NCI-H226 (cell line): ENCODE measurements at regions not wholly inside any gene's neighbourhood (a gene's known extent, or its start where the extent isn't known, plus 50 kb on each side); places are given as distances from the start of the nearest gene placed in this dataset.
"Not testable (repeated sequence)": the region's sequence is repeated elsewhere in the genome, so short reads cannot be mapped to it uniquely, and the experiment has no call there.

Experiments
- DNase-seq: peaks from one replicate; pipeline ENCODE4 v3.0.0-alpha.2; 2015

- DNase-seq = no peak
Measured at GRCh38 chr12:94856324-94856723, 147.2 kb downstream of the NDUFA12 start.

GRCh38 chr12:94855853-94856252 is 147.6 kb downstream of the NDUFA12 start:
- DNase-seq = no peak

GRCh38 chr12:94851396-94852028 is 152.0 kb downstream of the NDUFA12 start:
- no peak for DNase-seq

- DNase-seq = no peak
Measured at GRCh38 chr12:94849411-94849976, 154.0 kb downstream of the NDUFA12 start.

- DNase-seq = no peak
Measured at GRCh38 chr12:94848966-94849365, 154.5 kb downstream of the NDUFA12 start.

GRCh38 chr12:94845110-94845509 is 158.4 kb downstream of the NDUFA12 start:
- DNase-seq = no peak

- no peak for DNase-seq
Measured at GRCh38 chr12:94844452-94844851, 159.0 kb downstream of the NDUFA12 start.

GRCh38 chr12:94841904-94842610 is 161.4 kb downstream of the NDUFA12 start:
- DNase-seq = no peak

- DNase-seq = no peak
Measured at GRCh38 chr12:94841177-94841576, 162.3 kb downstream of the NDUFA12 start.

GRCh38 chr12:94839347-94839746 is 164.2 kb downstream of the NDUFA12 start:
- no peak for DNase-seq

- not testable (repeated sequence) for DNase-seq
Measured at GRCh38 chr12:94836952-94837670, 166.4 kb downstream of the NDUFA12 start.

GRCh38 chr12:94834036-94834625 is 169.4 kb downstream of the NDUFA12 start:
- no peak for DNase-seq

- DNase-seq = no peak
Measured at GRCh38 chr12:94832780-94833681, 170.5 kb downstream of the NDUFA12 start.

- no peak for DNase-seq
Measured at GRCh38 chr12:94832105-94832504, 171.4 kb downstream of the NDUFA12 start.

- DNase-seq = no peak
Measured at GRCh38 chr12:94831081-94831751, 172.3 kb downstream of the NDUFA12 start.

- no peak for DNase-seq
Measured at GRCh38 chr12:94829552-94829951, 173.9 kb downstream of the NDUFA12 start.

- no peak for DNase-seq
Measured at GRCh38 chr12:94819011-94819410, 168.7 kb upstream of the TMCC3 start.

GRCh38 chr12:94817695-94818075 is 167.3 kb upstream of the TMCC3 start:
- DNase-seq = no peak

- not testable (repeated sequence) for DNase-seq
Measured at GRCh38 chr12:94817201-94817600, 166.8 kb upstream of the TMCC3 start.

GRCh38 chr12:94816746-94817145 is 166.4 kb upstream of the TMCC3 start:
- DNase-seq = not testable (repeated sequence)

- DNase-seq = no peak
Measured at GRCh38 chr12:94815958-94816357, 165.6 kb upstream of the TMCC3 start.

GRCh38 chr12:94815450-94815849 is 165.1 kb upstream of the TMCC3 start:
- no peak for DNase-seq
